Suprapubic skin (tissue), 3 donors: ENCODE measurements at regions not wholly inside any gene's neighbourhood (a gene's known extent, or its start where the extent isn't known, plus 50 kb on each side); places are given as distances from the start of the nearest gene placed in this dataset.

Experiments
- CTCF ChIP-seq, 2 donors: fragments of 200-600 bp in 1 of 2; fragments of 450-650 bp in 1 of 2; sonication (generic) in 1 of 2; IDR thresholded peaks; one replicate each; pipeline ENCODE4 v1.5.1; 2016 to 2019; ENCODE audit warnings: antibody characterized with exemption in 2 of 2, mild to moderate bottlenecking in 1 of 2, moderate library complexity in 1 of 2
- EP300 ChIP-seq: sonication (generic); formaldehyde crosslinking; IDR thresholded peaks from one replicate; pipeline ENCODE4 v1.6.1; 2017; ENCODE audit warnings: antibody characterized with exemption
- POLR2A ChIP-seq, 2 donors: fragments of 450-650 bp; IDR thresholded peaks; one replicate each; pipeline ENCODE4 v1.6.1; 2017; ENCODE audit warnings: antibody characterized with exemption in 2 of 2, mild to moderate bottlenecking in 2 of 2, moderate library complexity in 2 of 2

- TF ChIP-seq CTCF (IDR thresholded peaks at IDR 0.05): no peak
- TF ChIP-seq EP300: no peak
- TF ChIP-seq POLR2A (IDR thresholded peaks at IDR 0.05): no peak
Observed at GRCh38 chr5:135641734-135642487, 63.1 kb upstream of the CXCL14 start.
